Activated CD8-positive, alpha-beta T cell treated with anti-CD3 and anti-CD28 coated beads for 36 hours (primary cell): ENCODE measurements at regions not wholly inside any gene's neighbourhood (a gene's known extent, or its start where the extent isn't known, plus 50 kb on each side); places are given as distances from the start of the nearest gene placed in this dataset.

Source experiments
- ATAC-seq: fragments of 200-7000 bp; cut with Tn5 transposase; one replicate; pipeline ENCODE4 v1.10.0; 2021; ENCODE audit warnings: mild to moderate bottlenecking, moderate library complexity
- CTCF ChIA-PET: fragments of 350-600 bp; sonication (Branson Sonifier 250); formaldehyde crosslinking; loops from one replicate; lab custom pipeline; 2021; ENCODE audit warnings: antibody characterized with exemption; lab: Charles Lee
- POLR2A ChIA-PET: fragments of 350-600 bp; sonication (Branson Sonifier 250); formaldehyde crosslinking; loops from one replicate; lab custom pipeline; 2021; ENCODE audit warnings: antibody characterized with exemption; lab: Charles Lee
- DNase-seq: peaks from one replicate; pipeline ENCODE4 v3.0.0-alpha.2; 2020
- H3K27ac Mint-ChIP-seq: one replicate; pipeline ENCODE4 v1.8.0; 2021; ENCODE audit warnings: mild to moderate bottlenecking, mixed read lengths
- H3K27me3 Mint-ChIP-seq: one replicate; pipeline ENCODE4 v1.8.0; 2021; ENCODE audit warnings: mixed read lengths
- H3K36me3 Mint-ChIP-seq: one replicate; pipeline ENCODE4 v1.8.0; 2021; ENCODE audit warnings: low read depth, mixed read lengths
- H3K4me1 Mint-ChIP-seq: one replicate; pipeline ENCODE4 v1.8.0; 2021; ENCODE audit warnings: low read depth, mixed read lengths
- H3K4me3 Mint-ChIP-seq: one replicate; pipeline ENCODE4 v1.8.0; 2021; ENCODE audit warnings: mild to moderate bottlenecking, moderate library complexity, mixed read lengths
- H3K9me3 Mint-ChIP-seq: one replicate; pipeline ENCODE4 v1.8.0; 2021; ENCODE audit warnings: mixed read lengths
- CTCF ChIP-seq: fragments of 200-600 bp; IDR thresholded peaks from one replicate; pipeline ENCODE4 v1.8.0; 2022; ENCODE audit warnings: antibody characterized with exemption, mild to moderate bottlenecking
- intact Hi-C: fragments of 100-400 bp; cut with micrococcal nuclease; formaldehyde crosslinking; loops from one replicate; pipeline ENCODE4 v1.10.0; 2022

- ChIA-PET CTCF (no interaction called here), POLR2A (no interaction called here)
- Mint-ChIP-seq H3K27me3 (no peaks in the 10 kb centered on the region), H3K4me1 (no peaks in the 10 kb centered on the region), H3K36me3 (no peaks in the 10 kb centered on the region), H3K27ac (no peak overlapping the region), H3K9me3 (no peaks in the 10 kb centered on the region), H3K4me3 (no peak overlapping the region)
- no peak for DNase-seq
- ATAC-seq: no peak
- intact Hi-C loops: no loop called here
- TF ChIP-seq CTCF: no peak
Observed at GRCh38 chr21:24153137-24153536, 1454.1 kb downstream of the MRPL39 start.

- no peaks in the 10 kb centered on the region for H3K9me3 Mint-ChIP-seq
- intact Hi-C loops: no loop called here
- no peaks in the 10 kb centered on the region for H3K36me3 Mint-ChIP-seq
- no peak overlapping the region for H3K4me3 Mint-ChIP-seq
- no peaks in the 10 kb centered on the region for H3K4me1 Mint-ChIP-seq
- no peak for TF ChIP-seq CTCF
- no peak for DNase-seq
- ChIA-PET CTCF (no interaction called here), POLR2A (no interaction called here)
- H3K27me3 Mint-ChIP-seq: no peaks in the 10 kb centered on the region
- no peak overlapping the region for H3K27ac Mint-ChIP-seq
- ATAC-seq: no peak
Observed at GRCh38 chr21:24150753-24151152, 1456.5 kb downstream of the MRPL39 start.

- ChIA-PET CTCF (interaction anchor here (0.5 kb wide), 1 partner anchor 1165 kb away, joined by 3 read pairs; no protein-coding TSS in a partner anchor), POLR2A (no interaction called here)
- intact Hi-C loops: no loop called here
- H3K36me3 Mint-ChIP-seq: no peaks in the 10 kb centered on the region
- H3K27me3 Mint-ChIP-seq: peaks cover 2% of the 10 kb centered on the region
- no peak for TF ChIP-seq CTCF
- H3K9me3 Mint-ChIP-seq: no peaks in the 10 kb centered on the region
- H3K4me1 Mint-ChIP-seq: no peaks in the 10 kb centered on the region
- no peak overlapping the region for H3K4me3 Mint-ChIP-seq
- ATAC-seq (no peak), DNase-seq (no peak)
- no peak overlapping the region for H3K27ac Mint-ChIP-seq
Observed at GRCh38 chr21:24148461-24148860, 1458.8 kb downstream of the MRPL39 start.

- H3K27me3 Mint-ChIP-seq: peaks cover 2% of the 10 kb centered on the region
- TF ChIP-seq CTCF: no peak
- ChIA-PET CTCF (no interaction called here), POLR2A (no interaction called here)
- DNase-seq (no peak), ATAC-seq (no peak)
- H3K27ac Mint-ChIP-seq: no peak overlapping the region
- no peaks in the 10 kb centered on the region for H3K4me1 Mint-ChIP-seq
- no peaks in the 10 kb centered on the region for H3K9me3 Mint-ChIP-seq
- intact Hi-C loops: no loop called here
- no peak overlapping the region for H3K4me3 Mint-ChIP-seq
- H3K36me3 Mint-ChIP-seq: no peaks in the 10 kb centered on the region
Observed at GRCh38 chr21:24147674-24148073, 1459.6 kb downstream of the MRPL39 start.

- TF ChIP-seq CTCF: no peak
- ATAC-seq (no peak), DNase-seq (no peak)
- ChIA-PET POLR2A (no interaction called here), CTCF (no interaction called here)
- Mint-ChIP-seq H3K27me3 (peaks cover under 1% of the 10 kb centered on the region), H3K4me3 (no peak overlapping the region), H3K27ac (no peak overlapping the region), H3K36me3 (no peaks in the 10 kb centered on the region), H3K9me3 (no peaks in the 10 kb centered on the region), H3K4me1 (no peaks in the 10 kb centered on the region)
- intact Hi-C loops: no loop called here
Observed at GRCh38 chr21:24131056-24131455, 1476.2 kb downstream of the MRPL39 start.
